DMS79 treated with DMSO at 0.1 percent for 48 hours (cell line): ENCODE measurements at regions not wholly inside any gene's neighbourhood (a gene's known extent, or its start where the extent isn't known, plus 50 kb on each side); places are given as distances from the start of the nearest gene placed in this dataset.

Experiments
- DNase-seq: peaks from one replicate; lab custom pipeline; 2025; lab: John Stamatoyannopoulos, UW

GRCh38 chr4:133741766-133742165, 459.8 kb downstream of the PABPC4L start:
- no peak for DNase-seq

DNA sequence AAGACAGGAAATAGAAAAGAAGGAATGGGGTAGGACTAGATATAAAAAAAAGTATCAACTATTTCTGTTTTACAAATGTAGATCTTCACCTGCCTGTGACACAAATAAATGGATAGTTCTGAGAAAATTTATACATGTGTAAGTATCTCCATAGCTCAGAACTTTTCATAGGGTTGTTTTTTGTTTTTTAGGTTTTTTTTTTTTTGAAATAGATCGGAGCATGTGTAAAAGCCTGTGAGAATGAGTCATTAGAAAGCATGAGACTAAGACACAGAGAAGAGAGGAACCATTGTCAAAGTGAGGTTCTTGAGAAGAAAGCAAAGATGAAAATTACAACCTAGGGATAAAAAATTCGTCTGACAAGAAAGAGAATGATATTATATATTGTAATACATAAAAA, 481.6 kb downstream of the PABPC4L start:
- no peak for DNase-seq

- DNase-seq: no peak
These were observed 482.5 kb downstream of the PABPC4L start for GRCh38 chr4:133719098-133719497.

- DNase-seq: no peak
These were observed 487.4 kb downstream of the PABPC4L start for GRCh38 chr4:133714211-133714610.

DNA sequence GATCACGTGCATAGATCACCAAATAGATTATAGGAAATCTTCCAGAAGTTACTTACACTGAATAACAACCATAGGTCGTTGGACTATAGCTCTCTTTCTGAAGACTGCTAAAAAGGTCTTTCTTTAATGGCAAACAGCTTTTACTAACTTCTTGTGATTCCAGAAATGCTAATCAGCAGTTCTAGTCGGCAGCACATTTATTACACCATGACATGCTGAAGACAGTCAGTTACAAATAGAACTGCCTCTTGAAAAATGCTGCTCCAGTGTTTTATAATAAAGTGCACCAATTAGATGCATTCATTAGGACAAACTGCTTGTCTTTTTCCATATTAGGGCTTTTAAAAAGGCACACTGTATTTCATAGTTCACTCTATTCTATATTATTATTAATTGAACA, 488.2 kb downstream of the PABPC4L start:
- DNase-seq: no peak

DNA sequence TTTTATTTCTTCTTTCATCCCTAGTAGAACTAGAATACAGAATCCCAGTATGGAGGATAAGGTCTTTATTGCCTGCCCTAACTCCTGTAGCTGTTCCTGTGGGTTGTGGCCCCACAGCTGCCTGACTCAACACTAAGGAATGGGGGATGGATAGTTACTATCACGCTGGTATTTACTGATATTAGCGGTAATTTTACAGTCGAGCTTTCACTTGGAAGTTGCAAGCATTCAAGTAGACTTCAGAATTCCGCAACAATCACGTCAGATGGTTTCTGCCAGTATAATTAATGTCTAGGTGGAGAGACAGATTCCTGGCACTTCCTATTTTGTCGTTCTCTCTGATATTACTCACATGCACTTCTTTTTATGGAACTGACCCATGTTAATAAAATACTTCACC, 489.8 kb downstream of the PABPC4L start:
- DNase-seq: no peak

DNA sequence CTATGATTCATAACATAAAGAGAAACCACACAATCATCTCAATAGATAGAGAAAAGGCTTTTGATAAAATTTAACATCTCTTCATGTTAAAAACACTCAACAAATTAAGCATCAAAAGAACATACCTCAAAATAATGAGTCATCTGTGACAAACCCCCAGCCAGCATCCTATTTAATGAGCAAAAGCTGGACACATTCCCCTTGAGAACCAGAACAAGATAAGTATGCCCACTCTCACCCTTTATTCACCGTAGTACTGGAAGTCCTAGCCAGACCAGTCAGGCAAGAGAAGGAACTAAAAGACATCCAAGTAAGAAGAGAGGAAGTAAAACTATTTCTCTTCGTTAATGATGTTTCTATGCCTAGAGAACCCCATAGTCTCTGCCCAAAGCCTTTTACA, 507.2 kb downstream of the PABPC4L start:
- no peak for DNase-seq

DNA sequence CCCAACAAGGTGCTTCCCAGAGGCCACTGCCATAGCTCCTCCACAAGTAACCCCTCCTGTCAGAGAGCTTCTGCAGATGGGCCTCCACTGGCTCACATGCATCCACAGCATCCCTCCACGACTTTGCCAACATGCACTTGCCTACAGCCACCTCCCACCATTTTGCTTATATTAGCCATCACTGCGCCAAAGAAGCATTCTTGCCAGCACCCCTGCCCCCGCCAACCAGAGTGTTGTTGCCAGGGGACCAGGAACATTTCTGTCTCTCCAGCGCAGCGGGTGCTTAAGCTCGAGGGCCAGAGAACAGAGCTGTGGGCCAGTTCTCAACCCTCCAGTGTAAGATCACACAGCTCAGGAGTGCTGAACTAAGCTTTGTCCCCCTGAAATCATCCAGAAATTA, 517.6 kb downstream of the PABPC4L start:
- DNase-seq: no peak

DNA sequence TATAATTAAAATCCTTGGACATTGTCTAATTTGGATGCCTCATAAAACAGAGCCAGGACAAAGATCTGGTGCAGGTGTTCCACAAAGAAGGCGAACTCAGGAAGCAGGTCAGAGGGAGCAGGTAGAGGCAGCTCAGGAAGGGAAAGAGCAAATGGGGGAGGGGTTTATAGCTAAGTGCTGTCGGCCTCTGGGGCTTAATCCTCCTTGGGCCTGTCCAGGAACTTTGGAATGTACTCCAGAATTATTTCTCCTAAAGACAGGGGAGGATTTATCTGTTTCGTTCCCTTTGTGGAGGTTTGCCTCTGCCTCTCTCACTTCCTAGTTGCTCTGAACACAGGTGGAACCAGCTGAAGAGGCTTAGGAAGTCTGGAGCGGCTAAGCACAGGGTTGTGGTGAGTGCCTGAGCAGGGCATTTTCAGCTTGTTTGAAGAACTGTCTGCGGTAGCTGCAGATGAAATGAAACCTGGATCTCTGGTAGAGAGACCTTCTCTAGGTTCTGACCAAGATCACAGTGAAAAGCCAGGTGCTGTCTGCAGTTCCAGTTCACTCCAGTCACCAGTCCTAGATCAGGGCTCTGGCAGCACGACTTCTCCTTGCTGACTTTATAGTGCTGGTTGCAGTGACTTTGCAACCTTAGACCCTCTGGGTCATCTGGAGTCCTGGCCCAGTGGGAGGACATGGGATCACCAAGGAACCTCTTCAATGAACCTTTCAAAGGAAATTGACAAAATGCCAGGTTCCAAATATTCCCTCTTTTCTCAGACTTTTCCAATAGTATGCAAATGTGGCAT, 519.2 kb downstream of the PCDH10 start:
- DNase-seq: no peak

GRCh38 chr4:133647206-133647605, 498.1 kb downstream of the PCDH10 start:
- DNase-seq: no peak

GRCh38 chr4:133641191-133641590, 492.1 kb downstream of the PCDH10 start:
- DNase-seq: no peak

- no peak for DNase-seq
These were observed 489.7 kb downstream of the PCDH10 start for GRCh38 chr4:133638751-133639150.

GRCh38 chr4:133637161-133637560, 488.1 kb downstream of the PCDH10 start:
- DNase-seq: no peak

- DNase-seq: no peak
These were observed 475.6 kb downstream of the PCDH10 start for GRCh38 chr4:133624744-133625143.

DNA sequence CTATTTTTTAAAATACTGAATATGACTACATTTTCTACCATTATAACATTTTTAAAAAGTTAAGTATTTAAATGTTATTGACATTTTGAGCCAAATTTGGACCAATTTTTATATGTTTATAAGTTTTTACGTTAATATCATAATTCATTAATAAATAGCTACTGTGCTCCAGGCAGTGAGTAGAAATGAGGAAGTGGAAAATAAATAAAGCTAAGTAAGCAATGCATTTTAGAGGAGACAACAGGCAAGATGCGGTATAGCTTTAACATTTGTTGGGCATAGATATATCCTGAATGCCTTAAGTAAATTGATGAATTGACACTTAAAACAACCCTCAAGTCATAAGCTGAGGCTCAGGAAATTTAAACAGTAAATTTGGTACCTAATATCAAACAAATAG, 474.8 kb downstream of the PCDH10 start:
- no peak for DNase-seq

- no peak for DNase-seq
These were observed 472.5 kb downstream of the PCDH10 start for GRCh38 chr4:133621628-133622027.

DNA sequence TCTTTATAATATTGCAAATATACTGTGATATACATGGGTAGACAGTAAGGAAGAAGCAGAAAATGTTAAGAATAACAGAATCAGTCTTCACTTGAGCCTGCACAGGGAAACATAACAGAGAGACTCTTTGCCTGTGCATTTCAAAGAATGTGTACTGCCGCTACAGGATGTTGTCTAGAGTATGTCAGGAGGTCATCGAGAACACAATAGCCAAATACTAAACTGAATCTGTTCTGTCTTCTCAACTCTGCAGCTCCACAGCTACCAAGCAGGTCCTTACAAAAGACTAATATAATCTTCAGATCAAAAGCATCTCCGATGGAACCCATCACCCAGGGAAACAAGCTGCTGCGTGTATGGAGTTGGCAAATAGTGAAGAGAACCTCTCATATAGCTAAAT, 471.5 kb downstream of the PCDH10 start:
- DNase-seq: no peak

DNA sequence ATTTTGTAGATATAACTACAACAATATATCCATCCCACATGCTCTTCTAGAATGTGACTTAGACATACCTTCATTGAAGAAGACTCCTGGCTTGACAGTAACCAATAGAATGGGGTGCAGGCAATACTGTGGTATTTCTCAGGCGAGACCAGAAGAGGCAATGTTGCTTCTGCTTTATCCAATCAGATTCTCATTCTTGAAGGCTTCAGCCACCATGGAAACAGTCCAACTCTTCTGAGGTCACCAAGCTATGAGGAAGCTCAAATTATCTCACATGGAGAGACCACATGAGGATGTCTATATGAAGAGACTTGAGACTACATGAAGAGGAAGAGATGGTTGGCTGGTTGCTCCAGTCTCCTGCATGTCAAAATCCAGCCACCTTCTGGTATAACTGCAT, 469.9 kb downstream of the PCDH10 start:
- DNase-seq: no peak

DNA sequence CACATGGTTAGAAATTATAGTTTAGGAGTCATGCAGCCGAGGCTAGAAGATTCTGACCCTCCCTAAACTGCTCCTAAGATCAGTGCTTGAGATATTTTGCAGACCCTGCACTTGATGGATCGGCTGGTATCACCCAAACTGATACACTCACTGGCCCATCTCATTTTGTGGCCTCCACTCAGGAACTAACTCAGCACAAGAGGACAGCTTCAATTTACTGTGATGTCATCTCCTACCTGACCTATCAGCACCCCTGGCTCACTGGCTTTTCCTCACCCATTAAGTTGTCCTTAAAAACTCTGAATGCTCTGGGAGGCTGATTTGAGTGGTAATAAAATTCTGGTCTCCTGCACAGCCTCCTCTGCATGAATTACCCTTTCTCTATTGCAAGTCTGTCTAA, 450.9 kb downstream of the PCDH10 start:
- no peak for DNase-seq

GRCh38 chr4:133598779-133599178, 449.7 kb downstream of the PCDH10 start:
- DNase-seq: no peak

- DNase-seq: no peak
These were observed 448.2 kb downstream of the PCDH10 start for GRCh38 chr4:133597251-133597650.

GRCh38 chr4:133596459-133596858, 447.4 kb downstream of the PCDH10 start:
- DNase-seq: no peak

GRCh38 chr4:133594390-133595207, 445.5 kb downstream of the PCDH10 start:
- DNase-seq: no peak
